ENCODE measurements at regions not wholly inside any gene's neighbourhood (a gene's known extent, or its start where the extent isn't known, plus 50 kb on each side); places are given as distances from the start of the nearest gene placed in this dataset.
A peak's percentile ranks its signal among the peaks of the same experiment; 100 is the strongest.

DNA sequence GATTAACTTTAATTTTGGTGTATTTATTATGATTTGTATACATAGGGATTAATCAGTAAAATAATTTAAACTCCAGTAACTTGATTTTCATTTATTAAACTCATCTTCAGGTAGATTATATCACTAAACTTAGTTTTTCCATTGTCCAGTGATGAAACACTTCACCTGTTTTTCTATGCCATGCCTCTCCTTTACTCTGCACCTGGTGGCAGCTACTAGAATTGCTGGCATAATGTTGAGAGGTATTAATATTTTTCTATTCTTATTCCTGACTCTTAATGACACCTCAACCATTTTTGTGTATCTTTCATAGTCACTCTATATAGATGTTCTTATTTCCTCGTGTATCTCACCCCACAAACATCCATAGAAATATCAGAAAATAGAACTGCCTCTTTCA, 940.3 kb upstream of the CRIM1 start:
- no peaks in the 10 kb centered on the region for H3K27me3 ChIP-seq
- no peak overlapping the region for H3K4me3 ChIP-seq
- H3K9me3 ChIP-seq (ENCODE audit: low read depth): no peaks in the 10 kb centered on the region
- DNase-seq (ENCODE audit: low read depth in 1 of 2, low spot score in 1 of 2): no peak
- no peak overlapping the region for H3K27ac ChIP-seq
- H3K36me3 ChIP-seq: no peaks in the 10 kb centered on the region
- TF ChIP-seq, protein P1, sequence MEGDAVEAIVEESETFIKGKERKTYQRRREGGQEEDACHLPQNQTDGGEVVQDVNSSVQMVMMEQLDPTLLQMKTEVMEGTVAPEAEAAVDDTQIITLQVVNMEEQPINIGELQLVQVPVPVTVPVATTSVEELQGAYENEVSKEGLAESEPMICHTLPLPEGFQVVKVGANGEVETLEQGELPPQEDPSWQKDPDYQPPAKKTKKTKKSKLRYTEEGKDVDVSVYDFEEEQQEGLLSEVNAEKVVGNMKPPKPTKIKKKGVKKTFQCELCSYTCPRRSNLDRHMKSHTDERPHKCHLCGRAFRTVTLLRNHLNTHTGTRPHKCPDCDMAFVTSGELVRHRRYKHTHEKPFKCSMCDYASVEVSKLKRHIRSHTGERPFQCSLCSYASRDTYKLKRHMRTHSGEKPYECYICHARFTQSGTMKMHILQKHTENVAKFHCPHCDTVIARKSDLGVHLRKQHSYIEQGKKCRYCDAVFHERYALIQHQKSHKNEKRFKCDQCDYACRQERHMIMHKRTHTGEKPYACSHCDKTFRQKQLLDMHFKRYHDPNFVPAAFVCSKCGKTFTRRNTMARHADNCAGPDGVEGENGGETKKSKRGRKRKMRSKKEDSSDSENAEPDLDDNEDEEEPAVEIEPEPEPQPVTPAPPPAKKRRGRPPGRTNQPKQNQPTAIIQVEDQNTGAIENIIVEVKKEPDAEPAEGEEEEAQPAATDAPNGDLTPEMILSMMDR (IDR thresholded peaks at IDR 0.05; ENCODE audit: low read depth, low read length): no peak
- H3K4me1 ChIP-seq (ENCODE audit: low read depth): no peaks in the 10 kb centered on the region

DNA sequence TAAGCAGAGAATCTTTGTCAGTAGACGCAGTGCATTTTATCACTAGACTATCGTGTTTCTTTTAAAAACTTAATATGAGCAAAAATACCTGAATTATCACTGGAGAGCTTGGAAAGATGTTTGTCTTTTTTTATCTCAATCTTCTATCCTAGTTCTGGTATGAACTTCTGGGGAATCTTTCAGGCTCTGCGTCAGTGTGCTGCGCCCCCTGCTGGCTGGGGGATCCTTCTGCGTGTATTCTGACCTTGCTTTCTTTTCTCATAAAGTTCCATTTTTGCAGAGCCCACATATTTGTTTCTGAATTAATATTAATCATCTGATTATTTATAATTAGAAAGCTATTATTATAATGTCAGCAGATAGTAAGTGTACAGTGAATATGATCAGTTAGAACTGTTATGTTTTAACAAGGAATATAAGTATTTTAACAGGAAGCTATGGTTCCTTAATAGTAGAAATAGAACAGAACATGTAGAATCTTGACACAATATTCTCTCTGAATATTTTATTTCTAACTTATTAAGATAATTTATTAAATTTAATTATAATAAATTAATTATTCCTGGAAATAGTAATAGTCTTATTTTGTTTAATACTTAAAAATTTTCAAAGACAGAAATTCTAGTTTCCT, 945.0 kb upstream of the CRIM1 start:
- H3K9me3 ChIP-seq (ENCODE audit: low read depth): no peaks in the 10 kb centered on the region
- no peaks in the 10 kb centered on the region for H3K36me3 ChIP-seq
- H3K4me3 ChIP-seq: no peak overlapping the region
- H3K27ac ChIP-seq: no peak overlapping the region
- TF ChIP-seq, protein P1 (IDR thresholded peaks at IDR 0.05; ENCODE audit: low read depth, low read length): peak; percentile 86
- no peaks in the 10 kb centered on the region for H3K27me3 ChIP-seq
- DNase-seq (ENCODE audit: low read depth in 1 of 2, low spot score in 1 of 2): peak; percentile 55 to 72
- no peaks in the 10 kb centered on the region for H3K4me1 ChIP-seq (ENCODE audit: low read depth)

DNA sequence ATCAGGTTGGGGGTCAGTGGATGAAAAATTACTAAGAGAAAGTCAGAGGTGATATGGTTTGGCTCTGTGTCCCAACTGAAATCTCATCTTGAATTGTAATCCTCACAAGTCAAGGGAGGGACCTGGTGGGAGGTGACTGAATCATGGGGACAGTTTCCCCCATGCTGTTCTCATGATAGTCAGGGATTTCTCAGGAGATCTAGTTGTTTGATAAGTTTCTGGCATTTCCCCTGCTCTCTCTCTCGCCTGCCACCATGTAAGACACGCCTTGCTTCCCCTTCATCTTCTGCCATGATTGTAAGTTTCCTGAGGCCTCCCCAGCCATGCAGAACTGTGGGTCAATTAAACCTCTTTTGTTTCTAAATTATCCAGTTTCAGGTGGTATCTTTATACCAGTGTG, 945.8 kb upstream of the CRIM1 start:
- no peak overlapping the region for H3K4me3 ChIP-seq
- no peaks in the 10 kb centered on the region for H3K9me3 ChIP-seq (ENCODE audit: low read depth)
- no peak for DNase-seq (ENCODE audit: low read depth in 1 of 2, low spot score in 1 of 2)
- no peaks in the 10 kb centered on the region for H3K36me3 ChIP-seq
- H3K27me3 ChIP-seq: no peaks in the 10 kb centered on the region
- no peak overlapping the region for H3K27ac ChIP-seq
- TF ChIP-seq, protein P1 (IDR thresholded peaks at IDR 0.05; ENCODE audit: low read depth, low read length): no peak
- H3K4me1 ChIP-seq (ENCODE audit: low read depth): no peaks in the 10 kb centered on the region

DNA sequence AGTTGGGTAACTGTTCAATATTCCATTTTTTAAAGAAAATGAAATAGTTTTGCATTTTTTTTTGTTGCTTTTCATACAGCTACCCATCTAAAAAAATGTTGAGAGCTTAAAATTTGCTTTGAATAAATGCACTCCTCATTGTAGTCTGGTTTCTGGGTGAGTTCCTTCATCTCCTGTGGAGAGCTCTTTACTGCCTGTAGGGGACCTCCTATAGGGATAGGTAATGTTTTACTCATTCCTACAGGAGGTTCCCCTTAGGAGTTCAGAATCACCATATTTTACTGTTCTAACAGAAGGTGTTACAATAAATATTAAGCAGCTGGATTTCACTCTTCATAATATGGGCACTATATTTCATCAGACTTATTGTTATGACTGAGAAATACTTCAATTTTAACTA, 947.3 kb upstream of the CRIM1 start:
- Histone ChIP-seq H3K9me3 (ENCODE audit: low read depth) (no peaks in the 10 kb centered on the region), H3K27ac (no peak overlapping the region), H3K27me3 (no peaks in the 10 kb centered on the region), H3K4me3 (no peak overlapping the region), H3K36me3 (no peaks in the 10 kb centered on the region), H3K4me1 (ENCODE audit: low read depth) (no peaks in the 10 kb centered on the region)
- TF ChIP-seq, protein P1 (IDR thresholded peaks at IDR 0.05; ENCODE audit: low read depth, low read length): no peak
- no peak for DNase-seq (ENCODE audit: low read depth in 1 of 2, low spot score in 1 of 2)

DNA sequence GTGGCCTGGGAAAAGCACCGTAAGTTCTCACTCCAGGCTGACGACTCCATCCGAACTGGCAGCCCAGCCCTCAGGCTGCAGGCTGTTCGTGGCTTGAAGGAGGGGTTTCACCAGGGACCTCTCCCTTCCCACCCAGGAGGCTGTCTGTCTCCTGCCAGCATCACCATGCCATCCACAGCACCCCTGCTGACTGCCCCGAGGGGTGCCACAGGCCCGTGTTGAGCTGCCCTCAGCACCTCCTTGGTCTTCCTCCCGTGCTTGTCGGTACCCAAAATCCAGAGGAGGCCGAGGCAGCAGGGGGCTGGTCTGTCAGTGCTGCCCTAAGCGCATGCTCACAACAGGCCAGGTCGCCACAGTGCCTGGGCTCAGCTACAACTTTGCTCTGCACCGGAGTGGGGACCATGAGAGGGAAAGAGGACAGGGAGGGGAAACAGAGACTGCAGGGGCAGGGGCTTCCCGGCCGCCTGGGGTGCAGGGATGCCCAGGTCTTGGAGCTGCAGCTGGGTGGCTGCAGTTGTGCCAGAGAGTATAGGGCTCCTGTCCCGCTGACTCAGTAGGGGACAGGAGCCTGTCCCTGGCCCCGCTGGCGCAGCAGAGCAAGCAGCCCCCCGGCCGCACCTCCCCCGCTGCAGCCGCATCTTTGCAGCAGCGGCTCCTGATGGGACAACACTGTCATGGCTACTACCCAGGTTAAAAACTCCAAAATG, 963.7 kb upstream of the CRIM1 start:
- H3K4me3 ChIP-seq: no peak overlapping the region
- TF ChIP-seq, protein P1 (IDR thresholded peaks at IDR 0.05; ENCODE audit: low read depth, low read length): no peak
- no peaks in the 10 kb centered on the region for H3K9me3 ChIP-seq (ENCODE audit: low read depth)
- no peaks in the 10 kb centered on the region for H3K36me3 ChIP-seq
- no peak for DNase-seq (ENCODE audit: low read depth in 1 of 2, low spot score in 1 of 2)
- no peaks in the 10 kb centered on the region for H3K4me1 ChIP-seq (ENCODE audit: low read depth)
- H3K27me3 ChIP-seq: no peaks in the 10 kb centered on the region
- no peak overlapping the region for H3K27ac ChIP-seq
